Fibroblast of lung (primary cell): ENCODE measurements at regions not wholly inside any gene's neighbourhood (a gene's known extent, or its start where the extent isn't known, plus 50 kb on each side); places are given as distances from the start of the nearest gene placed in this dataset.

ENCODE experiments used
- CTCF ChIP-seq, 2 donors: IDR thresholded peaks in 1 of 2; conservative IDR thresholded peaks in 1 of 2; 1 replicate in 1 of 2; 2 replicates in 1 of 2; pipeline ENCODE4 v1.5.1; 2011 to 2012; ENCODE audit warnings: low read length in 2 of 2, control low read depth in 1 of 2, inconsistent platforms in 1 of 2, low read depth in 1 of 2, mild to moderate bottlenecking in 1 of 2
- EZH2 ChIP-seq: IDR thresholded peaks from 2 replicates; pipeline ENCODE4 v1.5.1; 2012; ENCODE audit warnings: low read length, control low read depth, mild to moderate bottlenecking; ENCODE audit errors: missing control alignments

GRCh38 chr14:28589792-28590191 lies 176.8 kb upstream of the FOXG1 start:
- TF ChIP-seq CTCF (conservative IDR thresholded peaks at IDR 0.05 in 1 of 2, IDR thresholded peaks at IDR 0.05 in 1 of 2; ENCODE audit: low read depth in 1 of 2, low read length in 2 of 2) (no peak), EZH2 (no peak)
